DOHH2 (cell line): ENCODE measurements at regions not wholly inside any gene's neighbourhood (a gene's known extent, or its start where the extent isn't known, plus 50 kb on each side); places are given as distances from the start of the nearest gene placed in this dataset.

Experiments
- H3F3A ChIP-seq: fragments of 200-600 bp; sonication (generic), shearing (Covaris generic); 2 replicates; pipeline ENCODE4 v1.6.0; 2016; ENCODE audit warnings: antibody characterized with exemption, mild to moderate bottlenecking; ENCODE audit not compliant: control insufficient read depth, insufficient read depth
- H3K27ac ChIP-seq: fragments of 200-600 bp; sonication (generic); 2 replicates; pipeline ENCODE4 v1.5.1; 2014; ENCODE audit warnings: low read depth, mild to moderate bottlenecking, low read length, moderate library complexity
- H3K27me3 ChIP-seq: fragments of 200-600 bp; sonication (generic); 2 replicates; pipeline ENCODE4 v1.6.1; 2014; ENCODE audit warnings: mild to moderate bottlenecking, low read length, mixed read lengths; ENCODE audit not compliant: control insufficient read depth
- H3K36me3 ChIP-seq: fragments of 200-600 bp; sonication (generic); 2 replicates; pipeline ENCODE4 v1.6.1; 2014; ENCODE audit warnings: mild to moderate bottlenecking, low read length, moderate library complexity, mixed read lengths; ENCODE audit not compliant: control insufficient read depth
- H3K4me1 ChIP-seq: fragments of 200-600 bp; sonication (generic); 2 replicates; pipeline ENCODE4 v1.6.1; 2014; ENCODE audit warnings: mild to moderate bottlenecking, low read length, mixed read lengths; ENCODE audit not compliant: control insufficient read depth
- H3K4me2 ChIP-seq: fragments of 200-600 bp; sonication (generic); 2 replicates; pipeline ENCODE4 v1.6.0; 2014; ENCODE audit warnings: mild to moderate bottlenecking, low read length, moderate library complexity
- H3K4me3 ChIP-seq: fragments of 200-600 bp; sonication (generic); 2 replicates; pipeline ENCODE4 v1.5.1; 2014; ENCODE audit warnings: mild to moderate bottlenecking, low read length, mixed read lengths
- H3K79me2 ChIP-seq: fragments of 200-600 bp; sonication (generic); 2 replicates; pipeline ENCODE4 v1.6.1; 2014; ENCODE audit warnings: mild to moderate bottlenecking, low read length, mixed read lengths; ENCODE audit not compliant: control insufficient read depth
- H3K9me2 ChIP-seq: fragments of 200-600 bp; sonication (generic); replicated peaks from 2 replicates; pipeline ENCODE4 v1.6.1; 2014; ENCODE audit warnings: mild to moderate bottlenecking, low read length, mixed read lengths; ENCODE audit not compliant: control insufficient read depth
- H3K9me3 ChIP-seq: fragments of 200-600 bp; sonication (generic); 2 replicates; pipeline ENCODE4 v1.6.1; 2014; ENCODE audit warnings: antibody characterized with exemption, low read length, mixed read lengths; ENCODE audit not compliant: control insufficient read depth, insufficient read depth
- H4K20me1 ChIP-seq: fragments of 200-600 bp; sonication (generic); 2 replicates; pipeline ENCODE4 v1.6.0; 2014; ENCODE audit warnings: low read depth, mild to moderate bottlenecking, antibody characterized with exemption, low read length, moderate library complexity; ENCODE audit not compliant: control insufficient read depth, insufficient read depth
- EZH2phosphoT487 ChIP-seq: fragments of 200-600 bp; sonication (generic); IDR thresholded peaks from 2 replicates; pipeline ENCODE4 v1.6.1; 2017; ENCODE audit warnings: borderline replicate concordance, mild to moderate bottlenecking, antibody characterized with exemption, low read length, moderate library complexity, mixed read lengths
- TF ChIP-seq, protein P1 (sequence below): fragments of 200-600 bp; sonication (generic); IDR thresholded peaks from one replicate; pipeline ENCODE4 v1.5.1; 2014; ENCODE audit warnings: antibody characterized with exemption, mild to moderate bottlenecking, low read depth, low read length; ENCODE audit not compliant: poor library complexity, severe bottlenecking

DNA sequence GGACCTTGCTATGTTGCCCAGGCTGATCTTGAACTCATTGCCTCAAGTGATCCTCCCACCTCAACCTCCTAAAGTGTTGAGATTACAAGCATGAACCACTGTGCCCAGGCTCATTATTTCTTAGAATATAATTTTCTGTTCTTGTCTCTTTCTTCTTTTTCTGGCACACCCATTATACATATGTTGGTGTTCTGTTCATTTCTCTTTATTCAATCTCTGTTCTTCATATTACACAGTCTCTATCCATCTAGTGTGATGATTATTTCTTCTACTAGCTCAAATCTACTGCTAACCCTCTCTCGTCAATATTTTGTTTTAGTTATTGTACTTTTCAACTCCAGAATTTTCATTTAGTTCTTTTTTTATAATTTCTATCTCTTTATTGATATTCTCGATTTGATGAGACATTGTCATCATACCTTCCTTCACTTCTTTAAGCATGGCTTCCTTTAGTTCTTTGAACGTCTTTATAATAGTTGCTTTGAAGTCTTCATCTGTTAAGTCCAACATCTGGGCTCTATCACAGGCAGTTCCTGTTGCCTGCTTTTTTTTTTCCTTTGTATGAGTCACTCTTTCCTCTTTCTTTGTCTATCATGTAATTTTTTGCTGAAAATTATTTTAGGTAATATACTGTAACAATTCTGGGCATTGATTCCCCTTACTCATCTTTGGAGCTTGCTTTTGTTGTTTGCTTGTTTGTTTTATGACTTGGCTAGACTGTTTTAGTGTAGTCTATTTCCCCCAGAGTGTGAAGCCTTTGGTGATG, 196.4 kb upstream of the NABP1 start:
- H3K27ac ChIP-seq = no peak overlapping the region
- H3K9me2 ChIP-seq = no peaks in the 10 kb centered on the region
- no peaks in the 10 kb centered on the region for H3K36me3 ChIP-seq
- H3K79me2 ChIP-seq = no peaks in the 10 kb centered on the region
- H4K20me1 ChIP-seq = no peaks in the 10 kb centered on the region
- H3K4me2 ChIP-seq = no peak overlapping the region
- no peaks in the 10 kb centered on the region for H3K9me3 ChIP-seq
- H3K27me3 ChIP-seq = 0 out of 2 replicates have a peak, but pooled peaks cover 2% of the 10 kb centered on the region
- H3K4me1 ChIP-seq = no peaks in the 10 kb centered on the region
- TF ChIP-seq, protein P1, sequence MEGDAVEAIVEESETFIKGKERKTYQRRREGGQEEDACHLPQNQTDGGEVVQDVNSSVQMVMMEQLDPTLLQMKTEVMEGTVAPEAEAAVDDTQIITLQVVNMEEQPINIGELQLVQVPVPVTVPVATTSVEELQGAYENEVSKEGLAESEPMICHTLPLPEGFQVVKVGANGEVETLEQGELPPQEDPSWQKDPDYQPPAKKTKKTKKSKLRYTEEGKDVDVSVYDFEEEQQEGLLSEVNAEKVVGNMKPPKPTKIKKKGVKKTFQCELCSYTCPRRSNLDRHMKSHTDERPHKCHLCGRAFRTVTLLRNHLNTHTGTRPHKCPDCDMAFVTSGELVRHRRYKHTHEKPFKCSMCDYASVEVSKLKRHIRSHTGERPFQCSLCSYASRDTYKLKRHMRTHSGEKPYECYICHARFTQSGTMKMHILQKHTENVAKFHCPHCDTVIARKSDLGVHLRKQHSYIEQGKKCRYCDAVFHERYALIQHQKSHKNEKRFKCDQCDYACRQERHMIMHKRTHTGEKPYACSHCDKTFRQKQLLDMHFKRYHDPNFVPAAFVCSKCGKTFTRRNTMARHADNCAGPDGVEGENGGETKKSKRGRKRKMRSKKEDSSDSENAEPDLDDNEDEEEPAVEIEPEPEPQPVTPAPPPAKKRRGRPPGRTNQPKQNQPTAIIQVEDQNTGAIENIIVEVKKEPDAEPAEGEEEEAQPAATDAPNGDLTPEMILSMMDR = no peak
- TF ChIP-seq EZH2phosphoT487 = no peak
- H3F3A ChIP-seq = no peaks in the 10 kb centered on the region
- H3K4me3 ChIP-seq = no peak overlapping the region

DNA sequence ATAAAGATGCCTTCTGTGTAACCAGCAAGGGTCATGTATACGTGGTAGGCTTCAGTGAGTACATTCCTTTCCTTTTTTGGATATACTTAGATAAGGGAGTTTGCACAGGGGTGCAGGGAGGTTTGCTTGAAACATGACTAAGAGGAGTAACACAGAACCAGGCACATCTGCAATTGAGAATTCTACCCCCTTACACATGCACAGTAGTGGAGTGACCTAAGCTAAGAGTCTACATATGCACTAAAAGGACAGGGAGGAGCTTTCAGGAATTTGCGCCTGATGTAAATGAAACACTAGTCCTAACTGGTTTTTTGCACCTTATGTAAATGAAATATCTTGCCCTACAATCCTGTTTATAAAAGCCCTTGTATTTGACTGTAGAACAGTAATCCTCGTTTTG, 194.8 kb upstream of the NABP1 start:
- Histone ChIP-seq H3K79me2 (no peaks in the 10 kb centered on the region), H3K27me3 (0 out of 2 replicates have a peak, but pooled peaks cover 2% of the 10 kb centered on the region), H3K36me3 (no peaks in the 10 kb centered on the region), H3K4me2 (no peak overlapping the region), H3K27ac (no peak overlapping the region), H3K4me3 (no peak overlapping the region), H3K9me2 (no peaks in the 10 kb centered on the region), H4K20me1 (no peaks in the 10 kb centered on the region), H3K4me1 (no peaks in the 10 kb centered on the region), H3K9me3 (no peaks in the 10 kb centered on the region), H3F3A (no peaks in the 10 kb centered on the region)
- TF ChIP-seq, protein P1 = no peak
- TF ChIP-seq EZH2phosphoT487 = no peak

DNA sequence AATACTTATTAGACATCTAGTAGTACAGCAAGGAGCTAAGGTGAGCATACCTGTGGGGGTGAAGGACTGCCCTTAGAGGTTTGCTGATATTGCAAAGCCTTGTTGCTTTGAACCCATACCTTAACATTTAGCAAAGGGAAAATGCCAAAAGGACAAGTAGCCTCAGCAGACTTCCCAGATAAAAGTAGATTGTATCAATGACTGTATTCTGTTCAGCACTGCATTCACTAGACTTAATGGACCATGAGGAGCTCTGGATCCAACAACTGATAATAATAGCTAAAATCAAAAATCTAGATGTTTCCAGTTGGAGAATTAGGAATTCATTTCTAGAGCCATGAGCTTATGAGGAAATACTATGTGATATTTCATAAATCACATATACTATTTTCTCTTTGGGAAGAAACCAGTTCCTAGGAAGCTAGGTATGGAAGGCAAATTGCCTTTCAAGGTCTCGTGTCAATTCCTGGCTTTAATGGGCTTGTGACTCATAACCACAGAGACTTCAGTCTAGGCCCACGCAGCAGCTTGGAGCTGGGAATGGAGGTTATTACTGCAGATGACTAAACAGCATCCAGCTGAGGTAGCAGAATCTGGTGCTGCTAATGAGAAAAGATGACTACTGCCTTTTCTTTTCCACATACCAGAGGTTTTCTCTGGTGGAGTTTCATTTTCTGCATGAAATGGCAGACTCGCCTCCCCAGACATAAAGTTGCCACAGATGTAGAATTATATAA, 191.2 kb upstream of the NABP1 start:
- no peaks in the 10 kb centered on the region for H3K79me2 ChIP-seq
- no peaks in the 10 kb centered on the region for H3K4me1 ChIP-seq
- H3K4me3 ChIP-seq = no peak overlapping the region
- no peak overlapping the region for H3K4me2 ChIP-seq
- no peak for TF ChIP-seq EZH2phosphoT487
- TF ChIP-seq, protein P1 = no peak
- H3K9me2 ChIP-seq = no peaks in the 10 kb centered on the region
- H3F3A ChIP-seq = no peaks in the 10 kb centered on the region
- H4K20me1 ChIP-seq = no peaks in the 10 kb centered on the region
- no peaks in the 10 kb centered on the region for H3K27me3 ChIP-seq
- H3K36me3 ChIP-seq = no peaks in the 10 kb centered on the region
- H3K9me3 ChIP-seq = no peaks in the 10 kb centered on the region
- H3K27ac ChIP-seq = no peak overlapping the region
